ENCODE measurements at regions not wholly inside any gene's neighbourhood (a gene's known extent, or its start where the extent isn't known, plus 50 kb on each side); places are given as distances from the start of the nearest gene placed in this dataset.

DNA sequence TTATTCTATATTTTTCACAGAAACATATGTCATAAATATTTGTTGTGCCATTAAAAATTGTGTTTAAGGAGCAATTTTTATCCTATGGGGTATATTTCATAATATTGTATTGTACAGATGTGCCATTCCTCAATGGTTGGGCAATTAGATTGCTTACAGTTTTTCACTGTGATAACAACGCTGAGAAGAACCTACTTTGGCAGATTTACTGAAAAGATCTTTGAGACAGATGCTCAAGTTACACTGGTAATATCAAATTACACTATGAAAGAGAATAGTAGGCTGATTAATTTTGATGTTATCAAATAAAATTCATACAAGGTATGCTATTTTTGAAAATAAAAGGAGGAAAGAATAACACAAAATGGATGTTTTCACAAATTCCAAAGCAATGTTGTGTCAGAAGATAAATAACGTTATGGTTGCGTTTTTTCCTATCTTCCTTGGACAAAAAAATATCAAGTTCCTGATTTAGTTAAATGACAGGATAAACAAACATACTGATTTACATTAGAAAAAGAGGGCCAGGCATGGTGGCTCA, 335.1 kb upstream of the ZNF521 start:
- no peak for DNase-seq (ENCODE audit: low spot score)
- Histone ChIP-seq H3K27ac (no peak overlapping the region), H3K4me3 (no peak overlapping the region)
- TF ChIP-seq, protein P1, sequence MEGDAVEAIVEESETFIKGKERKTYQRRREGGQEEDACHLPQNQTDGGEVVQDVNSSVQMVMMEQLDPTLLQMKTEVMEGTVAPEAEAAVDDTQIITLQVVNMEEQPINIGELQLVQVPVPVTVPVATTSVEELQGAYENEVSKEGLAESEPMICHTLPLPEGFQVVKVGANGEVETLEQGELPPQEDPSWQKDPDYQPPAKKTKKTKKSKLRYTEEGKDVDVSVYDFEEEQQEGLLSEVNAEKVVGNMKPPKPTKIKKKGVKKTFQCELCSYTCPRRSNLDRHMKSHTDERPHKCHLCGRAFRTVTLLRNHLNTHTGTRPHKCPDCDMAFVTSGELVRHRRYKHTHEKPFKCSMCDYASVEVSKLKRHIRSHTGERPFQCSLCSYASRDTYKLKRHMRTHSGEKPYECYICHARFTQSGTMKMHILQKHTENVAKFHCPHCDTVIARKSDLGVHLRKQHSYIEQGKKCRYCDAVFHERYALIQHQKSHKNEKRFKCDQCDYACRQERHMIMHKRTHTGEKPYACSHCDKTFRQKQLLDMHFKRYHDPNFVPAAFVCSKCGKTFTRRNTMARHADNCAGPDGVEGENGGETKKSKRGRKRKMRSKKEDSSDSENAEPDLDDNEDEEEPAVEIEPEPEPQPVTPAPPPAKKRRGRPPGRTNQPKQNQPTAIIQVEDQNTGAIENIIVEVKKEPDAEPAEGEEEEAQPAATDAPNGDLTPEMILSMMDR (IDR thresholded peaks at IDR 0.05) = no peak

DNA sequence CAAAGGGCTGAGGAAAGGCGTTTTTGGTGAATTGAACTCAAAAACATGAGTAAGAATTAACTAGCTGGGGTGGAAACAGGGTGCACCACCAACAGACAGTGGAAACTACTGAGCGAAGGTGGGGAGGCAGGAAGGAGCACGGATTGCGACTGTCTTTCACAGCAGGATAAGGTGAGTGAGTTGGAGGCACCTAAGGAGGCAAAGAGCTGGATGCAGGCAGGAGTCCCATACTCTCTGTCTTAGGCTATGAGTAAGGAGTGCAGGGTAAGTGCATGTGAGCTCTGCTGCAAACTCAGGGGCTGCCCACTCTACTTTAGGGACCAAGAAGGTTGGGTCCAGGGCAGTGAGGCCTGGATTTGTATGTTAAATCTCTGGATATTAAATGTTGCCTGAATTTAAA, 333.1 kb upstream of the ZNF521 start:
- DNase-seq (ENCODE audit: low spot score) = no peak
- H3K4me3 ChIP-seq = no peak overlapping the region
- TF ChIP-seq, protein P1 (IDR thresholded peaks at IDR 0.05) = no peak
- no peak overlapping the region for H3K27ac ChIP-seq

DNA sequence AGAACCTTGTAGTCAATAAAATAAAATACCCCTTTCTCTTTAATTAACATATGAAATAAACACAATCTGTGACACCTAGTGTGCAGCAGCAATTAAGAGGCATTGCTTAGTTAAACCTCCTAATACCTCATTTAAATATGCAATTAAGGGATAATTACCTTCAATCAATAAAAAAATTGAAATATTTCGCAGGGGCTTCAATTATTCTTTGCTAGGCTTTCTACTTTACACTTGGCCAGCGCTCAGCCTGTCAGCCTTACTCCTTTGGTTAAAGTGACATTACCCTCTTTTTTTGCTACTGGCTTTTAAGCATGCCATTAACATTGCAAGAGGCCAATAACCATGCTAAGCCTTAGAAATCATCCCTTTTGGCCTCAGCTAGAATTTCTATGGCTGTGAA, 327.5 kb upstream of the ZNF521 start:
- no peak overlapping the region for H3K4me3 ChIP-seq
- TF ChIP-seq, protein P1 (IDR thresholded peaks at IDR 0.05) = no peak
- no peak overlapping the region for H3K27ac ChIP-seq
- DNase-seq (ENCODE audit: low spot score) = no peak

DNA sequence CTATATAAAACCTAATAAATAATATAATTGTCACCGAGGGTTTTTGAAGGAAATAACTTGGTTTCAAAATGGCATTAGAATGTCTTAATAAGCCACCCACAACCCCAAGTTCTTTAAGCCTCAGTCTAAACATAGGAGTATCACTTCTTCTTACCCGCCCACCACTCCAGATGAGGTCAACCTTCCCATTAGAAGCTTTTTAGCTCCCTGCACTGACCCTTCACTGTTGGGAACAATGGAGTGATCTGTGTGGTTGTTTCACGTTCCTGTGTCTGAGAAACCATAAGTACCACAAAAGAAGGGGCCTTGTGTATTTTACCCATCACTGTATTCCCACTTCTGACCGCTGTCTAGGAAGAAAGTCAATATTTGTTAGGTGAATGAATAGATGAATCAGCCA, 326.3 kb upstream of the ZNF521 start:
- H3K27ac ChIP-seq = no peak overlapping the region
- TF ChIP-seq, protein P1 (IDR thresholded peaks at IDR 0.05) = no peak
- H3K4me3 ChIP-seq = no peak overlapping the region
- no peak for DNase-seq (ENCODE audit: low spot score)

DNA sequence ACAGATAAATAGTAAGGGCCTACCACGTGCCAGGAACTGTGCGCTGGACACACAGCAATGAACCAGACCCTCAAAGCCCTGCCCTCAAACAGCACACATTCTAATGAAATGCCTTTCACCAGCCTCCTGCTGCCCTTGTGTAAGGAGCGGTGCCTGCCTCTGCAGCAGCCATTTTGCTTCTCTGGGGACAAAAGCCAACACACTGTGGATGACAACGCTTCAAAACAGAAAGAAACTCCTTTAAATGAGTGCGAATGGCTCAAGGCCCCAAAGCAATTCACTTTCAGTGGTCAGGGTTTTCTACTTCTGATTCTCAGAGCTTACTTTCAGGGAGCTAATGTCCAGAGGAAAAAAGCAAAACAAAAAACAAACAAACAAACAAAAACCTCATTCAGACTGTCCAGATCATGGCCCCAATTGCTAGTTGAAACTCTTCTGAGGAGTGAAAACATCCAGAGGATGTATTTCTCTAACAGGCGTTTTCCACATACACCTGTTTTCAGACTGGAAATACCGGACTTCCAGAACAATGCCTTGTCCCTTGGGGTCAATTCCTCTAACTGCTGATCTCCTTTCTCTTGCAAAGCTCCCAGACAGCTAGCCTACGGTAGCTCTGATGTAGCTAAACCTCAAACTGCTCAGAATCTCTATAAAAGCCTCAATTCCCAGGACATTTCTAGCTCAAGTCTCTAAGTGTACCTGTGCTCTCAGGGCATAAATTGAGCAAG, 323.3 kb upstream of the ZNF521 start:
- DNase-seq (ENCODE audit: low spot score) = no peak
- no peak overlapping the region for H3K4me3 ChIP-seq
- no peak overlapping the region for H3K27ac ChIP-seq
- TF ChIP-seq, protein P1 (IDR thresholded peaks at IDR 0.05) = no peak

DNA sequence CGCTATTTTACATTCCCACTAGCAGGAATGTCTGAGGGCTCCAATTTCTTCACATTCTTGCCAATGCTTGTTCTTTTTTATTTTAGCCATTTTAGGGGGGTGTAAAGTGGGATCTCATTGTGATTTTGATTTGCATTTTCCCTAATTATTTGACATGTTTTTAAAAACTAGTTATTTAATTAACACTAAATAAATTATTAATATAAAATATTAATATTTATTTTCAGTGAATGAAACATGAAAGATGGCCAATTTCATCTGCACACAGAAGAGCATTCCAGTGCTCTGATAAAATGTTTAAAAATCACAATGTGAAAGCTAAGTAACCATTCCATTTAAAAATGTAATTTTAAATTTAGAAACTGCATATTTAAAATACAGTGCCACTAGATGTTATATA, 322.2 kb upstream of the ZNF521 start:
- H3K4me3 ChIP-seq = no peak overlapping the region
- no peak for DNase-seq (ENCODE audit: low spot score)
- TF ChIP-seq, protein P1 (IDR thresholded peaks at IDR 0.05) = no peak
- no peak overlapping the region for H3K27ac ChIP-seq

DNA sequence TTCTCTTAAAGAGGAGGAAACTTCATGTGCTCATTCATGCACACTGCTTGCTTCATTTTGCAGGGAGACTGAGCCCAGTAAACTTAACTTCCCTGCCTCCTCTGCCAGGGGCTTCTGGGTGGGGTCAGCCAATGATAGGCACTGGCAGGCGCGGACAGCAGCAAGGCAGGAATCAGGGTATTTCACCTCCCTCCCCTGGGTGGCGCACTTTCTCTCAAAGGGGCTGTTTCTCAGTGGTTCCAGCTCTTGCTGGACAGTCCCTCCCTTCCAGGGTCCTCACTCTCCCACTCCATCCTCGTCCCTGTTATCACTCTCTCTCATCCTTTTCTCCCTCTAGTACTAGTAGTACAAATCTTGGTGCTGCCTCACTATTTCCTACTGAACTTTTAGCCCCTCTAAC, 320.5 kb upstream of the ZNF521 start:
- Histone ChIP-seq H3K4me3 (no peak overlapping the region), H3K27ac (no peak overlapping the region)
- DNase-seq (ENCODE audit: low spot score) = no peak
- TF ChIP-seq, protein P1 (IDR thresholded peaks at IDR 0.05) = no peak
